Activated gamma-delta T cell treated with anti-CD3 and anti-CD28 coated beads, Interleukin-2, amount 50 U/mL, for 16 hours (primary cell): ENCODE measurements at regions not wholly inside any gene's neighbourhood (a gene's known extent, or its start where the extent isn't known, plus 50 kb on each side); places are given as distances from the start of the nearest gene placed in this dataset.
"Not testable (repeated sequence)": the region's sequence is repeated elsewhere in the genome, so short reads cannot be mapped to it uniquely, and the experiment has no call there.

Experiments used
- DNase-seq: peaks from one replicate; pipeline ENCODE4 v3.0.0-alpha.2; 2020; ENCODE audit warnings: low read depth

DNA sequence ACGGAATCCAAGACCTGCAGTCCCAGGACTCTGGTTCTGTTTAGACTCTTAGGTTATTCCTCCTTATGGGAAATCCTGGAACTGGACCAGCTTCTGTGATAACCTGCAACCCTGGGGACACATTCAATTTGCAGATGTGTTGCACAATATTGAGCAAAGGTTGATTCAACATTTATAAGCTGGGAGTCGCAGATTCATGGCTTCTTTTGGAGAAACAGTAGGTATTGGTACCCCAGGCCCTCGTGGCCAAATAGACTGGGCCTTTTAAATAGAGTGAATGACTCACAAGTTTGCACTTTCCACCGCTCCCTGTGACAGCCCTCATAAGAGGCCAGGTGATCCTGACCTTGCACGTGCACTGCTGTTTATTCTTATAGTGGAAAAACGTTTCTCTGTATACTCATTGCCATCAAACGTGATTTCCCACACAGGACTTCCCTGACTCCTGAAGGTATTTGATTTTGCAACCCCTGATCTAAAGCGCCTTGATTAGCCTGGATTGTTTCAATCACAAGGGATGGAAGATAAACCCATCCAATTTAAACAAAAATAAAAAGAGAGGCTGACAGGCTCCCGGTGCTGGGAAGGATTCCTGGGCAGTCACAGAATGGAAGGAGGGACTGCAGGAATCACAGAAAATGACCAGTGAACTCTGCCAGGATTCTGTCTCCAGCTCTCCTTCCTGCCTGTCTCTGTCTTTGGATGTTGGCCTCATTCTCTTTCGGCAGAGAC is 98.0 kb downstream of the VCPKMT start:
- no peak for DNase-seq

- no peak for DNase-seq
These were observed 97.5 kb downstream of the VCPKMT start for GRCh38 chr14:50018933-50019210.

- no peak for DNase-seq
These were observed 96.2 kb downstream of the VCPKMT start for GRCh38 chr14:50020184-50020583.

GRCh38 chr14:50020799-50021198 is 95.6 kb downstream of the VCPKMT start:
- no peak for DNase-seq

GRCh38 chr14:50021261-50022031 is 94.9 kb downstream of the VCPKMT start:
- DNase-seq: no peak

DNA sequence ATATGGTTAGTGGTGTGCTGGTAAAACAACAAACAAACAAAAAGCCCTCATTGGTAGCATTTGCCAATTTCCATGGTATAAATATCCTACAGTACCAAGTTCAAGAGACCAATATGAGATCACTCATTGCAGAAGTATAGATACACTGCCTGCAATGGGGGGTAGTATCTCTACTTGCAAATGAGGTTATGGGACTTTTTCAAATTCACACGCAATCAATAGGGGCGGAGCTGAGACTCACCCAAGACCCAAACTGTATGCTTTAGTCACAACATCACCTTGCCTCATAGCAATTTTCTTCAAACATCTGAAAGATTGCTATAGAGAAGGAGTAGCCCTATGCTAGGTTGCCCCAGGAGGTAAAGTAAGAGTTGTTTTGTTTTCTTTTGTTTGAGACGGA is 93.7 kb downstream of the VCPKMT start:
- DNase-seq: no peak

GRCh38 chr14:50023671-50024490 is 92.5 kb downstream of the VCPKMT start:
- no peak for DNase-seq

- no peak for DNase-seq
These were observed 91.3 kb downstream of the VCPKMT start for GRCh38 chr14:50025073-50025472.

GRCh38 chr14:50025776-50026175 is 90.6 kb downstream of the VCPKMT start:
- no peak for DNase-seq

DNA sequence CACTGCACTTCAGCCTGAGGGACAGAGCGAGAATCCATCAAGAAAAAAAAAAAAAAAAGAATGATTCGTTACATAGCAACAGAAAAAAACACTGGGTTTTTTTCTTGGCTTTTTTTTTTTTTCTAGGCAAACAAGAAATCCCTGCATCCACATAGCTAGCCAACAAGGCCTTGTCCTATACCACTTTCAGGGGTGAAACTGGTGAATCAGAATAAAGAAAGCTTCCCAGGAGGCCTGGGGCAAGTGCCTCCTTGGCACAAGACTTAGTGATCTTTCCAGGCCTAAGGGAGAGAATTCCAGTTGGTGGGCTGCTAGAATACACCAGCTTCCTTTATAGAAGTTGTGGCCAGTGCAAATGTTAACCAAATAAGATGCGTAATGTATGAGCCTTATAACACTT is 90.0 kb downstream of the VCPKMT start:
- DNase-seq: no peak

- DNase-seq: no peak
These were observed 88.6 kb downstream of the VCPKMT start for GRCh38 chr14:50027816-50028215.

GRCh38 chr14:50028458-50028857 is 87.9 kb downstream of the VCPKMT start:
- no peak for DNase-seq

DNA sequence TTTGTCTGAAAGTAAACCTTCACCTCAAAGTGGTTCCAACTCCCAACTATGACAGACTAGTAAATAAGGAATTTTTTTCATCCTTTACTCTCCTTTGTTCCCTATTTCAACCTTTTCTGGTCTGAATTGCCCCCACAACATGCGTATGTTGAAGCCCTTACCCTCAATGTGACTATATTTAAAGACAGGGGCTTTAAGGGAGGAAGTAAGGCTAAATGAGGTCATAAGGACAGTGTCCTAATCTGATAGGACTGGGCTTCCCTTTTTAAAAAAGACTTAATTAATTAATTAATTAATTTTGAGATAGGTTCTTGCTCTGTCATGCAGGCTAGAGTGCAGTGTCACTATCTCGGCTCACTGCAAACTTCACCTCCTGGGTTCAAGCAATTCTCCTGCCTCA is 86.3 kb downstream of the VCPKMT start:
- DNase-seq: no peak

- DNase-seq: not testable (repeated sequence)
These were observed 85.5 kb downstream of the VCPKMT start for GRCh38 chr14:50030911-50031310.

- DNase-seq: no peak
These were observed 84.6 kb downstream of the VCPKMT start for GRCh38 chr14:50031602-50032313.

- not testable (repeated sequence) for DNase-seq
These were observed 83.8 kb downstream of the VCPKMT start for GRCh38 chr14:50032462-50033167.

- no peak for DNase-seq
These were observed 81.2 kb downstream of the VCPKMT start for GRCh38 chr14:50035214-50035613.

DNA sequence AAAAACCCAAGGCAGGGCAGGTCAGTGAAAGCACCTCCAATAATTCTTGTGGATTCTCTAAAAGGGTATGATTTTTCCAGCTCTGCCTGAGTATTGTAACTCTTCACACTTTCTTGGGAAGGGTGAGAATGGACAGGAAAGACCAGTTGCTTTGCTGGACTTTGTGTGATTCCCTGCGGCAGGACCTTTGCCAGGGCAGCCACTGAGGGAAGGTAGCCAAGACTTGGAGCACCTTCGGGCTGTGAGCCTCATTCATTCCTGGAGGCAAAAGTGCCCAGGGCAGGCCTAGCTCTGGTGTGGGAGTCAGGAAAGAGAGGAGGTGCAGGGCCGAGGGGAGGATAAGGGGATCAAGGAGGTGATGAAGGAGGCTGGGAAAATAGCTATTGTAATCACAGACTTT is 80.2 kb downstream of the VCPKMT start:
- DNase-seq: no peak

GRCh38 chr14:50036637-50037036 is 79.7 kb downstream of the VCPKMT start:
- no peak for DNase-seq

DNA sequence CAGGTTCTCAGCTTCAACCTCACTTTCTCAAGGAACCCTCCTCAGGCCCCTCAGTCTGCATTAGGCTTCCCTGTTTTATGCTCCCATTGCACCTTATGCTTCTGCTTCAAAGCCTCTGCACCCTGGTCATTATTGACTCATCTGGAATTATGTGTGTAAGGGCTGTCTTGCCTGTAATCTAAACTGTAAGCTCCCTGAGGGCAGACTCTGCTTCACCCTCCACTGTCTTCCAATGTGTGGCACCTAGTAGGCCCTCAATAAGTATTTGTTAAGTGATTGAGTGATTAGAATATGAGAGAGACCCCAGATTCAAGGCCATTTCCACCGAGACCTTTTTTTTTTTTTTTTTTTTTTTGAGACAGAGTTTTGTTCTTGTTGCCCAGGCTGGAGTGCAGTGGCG is 79.1 kb downstream of the VCPKMT start:
- no peak for DNase-seq

- no peak for DNase-seq
These were observed 78.5 kb downstream of the VCPKMT start for GRCh38 chr14:50037852-50038251.
